Suprapubic skin (tissue), 3 donors: ENCODE measurements at regions not wholly inside any gene's neighbourhood (a gene's known extent, or its start where the extent isn't known, plus 50 kb on each side); places are given as distances from the start of the nearest gene placed in this dataset.

Experiments
- CTCF ChIP-seq, 2 donors: fragments of 200-600 bp in 1 of 2; fragments of 450-650 bp in 1 of 2; sonication (generic) in 1 of 2; IDR thresholded peaks; one replicate each; pipeline ENCODE4 v1.5.1; 2016 to 2019; ENCODE audit warnings: antibody characterized with exemption in 2 of 2, mild to moderate bottlenecking in 1 of 2, moderate library complexity in 1 of 2
- EP300 ChIP-seq: sonication (generic); formaldehyde crosslinking; IDR thresholded peaks from one replicate; pipeline ENCODE4 v1.6.1; 2017; ENCODE audit warnings: antibody characterized with exemption
- POLR2A ChIP-seq, 2 donors: fragments of 450-650 bp; IDR thresholded peaks; one replicate each; pipeline ENCODE4 v1.6.1; 2017; ENCODE audit warnings: antibody characterized with exemption in 2 of 2, mild to moderate bottlenecking in 2 of 2, moderate library complexity in 2 of 2

- no peak for TF ChIP-seq CTCF (IDR thresholded peaks at IDR 0.05)
- TF ChIP-seq EP300: no peak
- TF ChIP-seq POLR2A (IDR thresholded peaks at IDR 0.05): no peak
These were observed 1141.8 kb downstream of the PCDH17 start for GRCh38 chr13:58773280-58773859.
